Neural crest cell (in vitro differentiated cells): ENCODE measurements at regions not wholly inside any gene's neighbourhood (a gene's known extent, or its start where the extent isn't known, plus 50 kb on each side); places are given as distances from the start of the nearest gene placed in this dataset.

Experiments used
- DNase-seq: peaks from one replicate; pipeline ENCODE4 v3.0.0; 2021; ENCODE audit warnings: low read depth, mixed read lengths, low spot score
- H3K27ac Mint-ChIP-seq: one replicate; pipeline ENCODE4 v1.8.0; 2021; ENCODE audit warnings: mild to moderate bottlenecking, mixed read lengths; ENCODE audit not compliant: unreplicated experiment
- H3K27me3 Mint-ChIP-seq: 2 replicates; pipeline ENCODE4 v1.8.0; 2021; ENCODE audit warnings: low read depth, mild to moderate bottlenecking, mixed read lengths
- H3K36me3 Mint-ChIP-seq: 2 replicates; pipeline ENCODE4 v1.8.0; 2021; ENCODE audit warnings: low read depth, mild to moderate bottlenecking, mixed read lengths
- H3K4me1 Mint-ChIP-seq: 2 replicates; pipeline ENCODE4 v1.8.0; 2021; ENCODE audit warnings: mixed read lengths
- H3K4me3 Mint-ChIP-seq: one replicate; pipeline ENCODE4 v1.8.0; 2021; ENCODE audit warnings: mild to moderate bottlenecking, mixed read lengths
- H3K9me3 Mint-ChIP-seq: 2 replicates; pipeline ENCODE4 v1.8.0; 2021; ENCODE audit warnings: mixed read lengths
- TF ChIP-seq, protein P1 (sequence below): fragments of 200-600 bp; sonication (generic); conservative IDR thresholded peaks from 2 replicates; pipeline ENCODE4 v1.5.0; 2021; ENCODE audit warnings: antibody characterized with exemption, mild to moderate bottlenecking

- no peaks in the 10 kb centered on the region for H3K4me1 Mint-ChIP-seq
- no peak overlapping the region for H3K4me3 Mint-ChIP-seq
- DNase-seq, result no peak
- no peak overlapping the region for H3K27ac Mint-ChIP-seq
- TF ChIP-seq, protein P1, sequence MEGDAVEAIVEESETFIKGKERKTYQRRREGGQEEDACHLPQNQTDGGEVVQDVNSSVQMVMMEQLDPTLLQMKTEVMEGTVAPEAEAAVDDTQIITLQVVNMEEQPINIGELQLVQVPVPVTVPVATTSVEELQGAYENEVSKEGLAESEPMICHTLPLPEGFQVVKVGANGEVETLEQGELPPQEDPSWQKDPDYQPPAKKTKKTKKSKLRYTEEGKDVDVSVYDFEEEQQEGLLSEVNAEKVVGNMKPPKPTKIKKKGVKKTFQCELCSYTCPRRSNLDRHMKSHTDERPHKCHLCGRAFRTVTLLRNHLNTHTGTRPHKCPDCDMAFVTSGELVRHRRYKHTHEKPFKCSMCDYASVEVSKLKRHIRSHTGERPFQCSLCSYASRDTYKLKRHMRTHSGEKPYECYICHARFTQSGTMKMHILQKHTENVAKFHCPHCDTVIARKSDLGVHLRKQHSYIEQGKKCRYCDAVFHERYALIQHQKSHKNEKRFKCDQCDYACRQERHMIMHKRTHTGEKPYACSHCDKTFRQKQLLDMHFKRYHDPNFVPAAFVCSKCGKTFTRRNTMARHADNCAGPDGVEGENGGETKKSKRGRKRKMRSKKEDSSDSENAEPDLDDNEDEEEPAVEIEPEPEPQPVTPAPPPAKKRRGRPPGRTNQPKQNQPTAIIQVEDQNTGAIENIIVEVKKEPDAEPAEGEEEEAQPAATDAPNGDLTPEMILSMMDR, result no peak
- no peaks in the 10 kb centered on the region for H3K27me3 Mint-ChIP-seq
- H3K36me3 Mint-ChIP-seq, result no peaks in the 10 kb centered on the region
- H3K9me3 Mint-ChIP-seq, result peaks cover 6% of the 10 kb centered on the region
Measured at GRCh38 chr5:18179579-18179978, 545.3 kb downstream of the TAF11L14 start.

DNA sequence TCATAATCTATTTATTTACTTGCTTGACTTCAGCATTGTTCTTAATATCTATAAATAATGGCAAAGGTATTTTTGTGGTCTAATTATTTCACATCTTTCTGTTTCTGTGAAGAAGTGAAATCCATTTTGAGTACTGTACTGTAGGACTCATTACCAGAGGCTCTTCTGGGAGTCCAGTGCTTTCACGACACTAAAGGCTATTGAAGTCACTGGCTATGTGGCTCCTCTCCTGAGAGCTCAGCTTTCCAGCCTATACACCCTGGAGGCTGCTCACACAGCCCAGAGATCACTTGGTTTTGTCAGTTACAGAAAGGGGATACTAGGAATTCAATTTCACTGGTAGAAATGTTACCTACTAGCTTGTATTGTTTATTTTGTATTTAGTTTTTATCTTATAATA, 547.3 kb downstream of the TAF11L14 start:
- DNase-seq, result no peak
- Mint-ChIP-seq H3K4me1 (no peaks in the 10 kb centered on the region), H3K9me3 (peaks cover 7% of the 10 kb centered on the region), H3K4me3 (no peak overlapping the region), H3K27ac (no peak overlapping the region), H3K27me3 (no peaks in the 10 kb centered on the region), H3K36me3 (no peaks in the 10 kb centered on the region)
- TF ChIP-seq, protein P1, result no peak

DNA sequence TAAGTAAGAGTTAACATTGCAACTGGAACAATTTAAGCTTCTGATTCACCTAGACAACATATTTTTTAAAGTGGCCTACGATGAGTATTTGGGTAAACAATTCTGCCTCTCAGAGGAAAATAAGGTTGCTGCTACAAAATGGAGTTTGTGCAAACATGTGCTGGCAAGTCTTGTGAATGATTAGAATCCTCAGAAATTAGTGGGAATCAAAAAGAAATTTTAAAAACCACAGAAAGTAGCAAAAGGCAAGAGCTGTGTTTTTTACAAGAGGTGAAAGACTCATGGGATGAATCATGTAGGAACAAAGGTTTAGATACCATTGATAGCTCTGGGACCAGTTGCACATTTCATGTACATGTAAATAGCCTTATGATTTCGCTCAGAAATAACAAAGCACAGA, 561.6 kb downstream of the TAF11L14 start:
- Mint-ChIP-seq H3K27me3 (no peaks in the 10 kb centered on the region), H3K36me3 (no peaks in the 10 kb centered on the region), H3K27ac (no peak overlapping the region), H3K9me3 (peaks cover 9% of the 10 kb centered on the region), H3K4me3 (no peak overlapping the region), H3K4me1 (no peaks in the 10 kb centered on the region)
- DNase-seq, result no peak
- TF ChIP-seq, protein P1, result no peak

- TF ChIP-seq, protein P1, result no peak
- no peak for DNase-seq
- H3K4me3 Mint-ChIP-seq, result no peak overlapping the region
- no peaks in the 10 kb centered on the region for H3K4me1 Mint-ChIP-seq
- no peaks in the 10 kb centered on the region for H3K27me3 Mint-ChIP-seq
- no peaks in the 10 kb centered on the region for H3K36me3 Mint-ChIP-seq
- H3K9me3 Mint-ChIP-seq, result peaks cover 9% of the 10 kb centered on the region
- no peak overlapping the region for H3K27ac Mint-ChIP-seq
Measured at GRCh38 chr5:18197734-18198133, 563.5 kb downstream of the TAF11L14 start.

DNA sequence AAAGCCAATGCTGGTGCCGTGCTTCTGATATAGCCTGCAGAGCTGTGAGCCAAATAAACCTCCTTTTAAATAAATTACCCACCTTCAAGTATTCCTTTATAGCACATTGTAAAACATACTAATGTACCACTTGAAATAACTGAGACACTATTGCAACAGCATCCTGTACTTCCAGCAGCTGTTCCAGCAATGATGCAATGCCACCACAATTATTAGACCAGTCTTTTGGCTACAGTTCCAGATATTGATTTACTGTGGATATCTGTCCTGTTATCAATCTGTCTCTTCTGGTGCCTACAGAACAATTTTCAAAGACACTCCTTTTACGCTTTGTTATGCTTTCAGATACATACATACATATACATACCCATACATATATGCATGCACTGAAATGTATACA, 567.9 kb downstream of the TAF11L14 start:
- H3K27ac Mint-ChIP-seq, result no peak overlapping the region
- no peak overlapping the region for H3K4me3 Mint-ChIP-seq
- H3K9me3 Mint-ChIP-seq, result peaks cover 5% of the 10 kb centered on the region
- H3K27me3 Mint-ChIP-seq, result no peaks in the 10 kb centered on the region
- TF ChIP-seq, protein P1, result no peak
- H3K4me1 Mint-ChIP-seq, result no peaks in the 10 kb centered on the region
- DNase-seq, result no peak
- no peaks in the 10 kb centered on the region for H3K36me3 Mint-ChIP-seq

GRCh38 chr5:18203296-18203695, 569.0 kb downstream of the TAF11L14 start:
- Mint-ChIP-seq H3K27me3 (no peaks in the 10 kb centered on the region), H3K4me3 (no peak overlapping the region), H3K27ac (no peak overlapping the region), H3K9me3 (no peaks in the 10 kb centered on the region), H3K4me1 (no peaks in the 10 kb centered on the region), H3K36me3 (no peaks in the 10 kb centered on the region)
- TF ChIP-seq, protein P1, result no peak
- DNase-seq, result no peak
